ENCODE measurements at regions not wholly inside any gene's neighbourhood (a gene's known extent, or its start where the extent isn't known, plus 50 kb on each side); places are given as distances from the start of the nearest gene placed in this dataset.

GRCh38 chr7:46871516-46871915 is 710.4 kb downstream of the TNS3 start:
- TF ChIP-seq CTCF (IDR thresholded peaks at IDR 0.05; ENCODE audit: control insufficient read depth, extremely low read depth, insufficient read depth): no peak
- no peak overlapping the region for H3K4me3 ChIP-seq (ENCODE audit: low read depth, low read length)
- no peak for DNase-seq (ENCODE audit: low read depth)

DNA sequence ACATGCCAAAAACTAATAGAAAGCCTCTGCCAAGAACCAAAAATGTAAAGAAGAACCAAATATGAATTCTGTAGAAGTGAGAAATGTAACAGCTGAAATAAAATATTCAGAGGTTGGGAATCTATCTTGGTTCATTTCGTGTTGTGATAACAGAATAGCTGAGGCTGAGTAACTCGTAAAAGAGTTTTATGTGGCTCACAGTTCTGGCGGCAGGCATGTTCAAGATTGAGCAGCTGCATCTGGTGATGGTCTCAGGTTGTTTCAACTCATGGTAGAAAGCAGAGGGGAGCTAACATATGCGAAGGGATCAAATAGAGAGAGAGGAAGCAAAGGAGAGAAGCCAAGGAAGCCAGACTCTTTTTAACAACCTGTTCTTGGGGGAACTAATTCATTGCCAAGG is 717.2 kb downstream of the TNS3 start:
- H3K4me3 ChIP-seq (ENCODE audit: low read depth, low read length): no peak overlapping the region
- no peak for DNase-seq (ENCODE audit: low read depth)
- no peak for TF ChIP-seq CTCF (IDR thresholded peaks at IDR 0.05; ENCODE audit: control insufficient read depth, extremely low read depth, insufficient read depth)

DNA sequence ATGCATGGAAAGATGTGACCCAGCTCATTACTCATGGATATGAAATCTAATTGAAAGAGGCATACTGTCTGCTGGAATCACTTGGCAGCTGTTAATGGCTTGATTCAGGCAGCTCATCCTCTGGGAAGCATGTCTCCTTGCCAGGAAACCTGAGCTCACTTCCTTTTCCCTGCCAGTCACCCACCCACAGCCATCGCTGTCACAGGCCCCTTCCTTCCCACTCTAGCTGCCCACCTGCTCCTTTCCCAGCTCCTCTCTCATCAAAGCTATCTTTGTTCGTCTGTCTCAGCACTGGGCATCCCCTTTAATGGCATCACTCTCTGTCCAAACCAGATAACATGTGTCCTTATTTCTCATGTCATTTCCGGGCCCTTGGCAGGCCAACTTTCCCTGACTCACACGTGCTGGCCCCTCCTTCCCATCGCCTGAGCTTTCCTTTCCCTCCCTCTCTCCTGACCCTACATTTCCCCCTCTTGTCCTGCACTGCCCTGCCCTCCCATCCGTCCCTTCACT is 721.9 kb downstream of the TNS3 start:
- H3K4me3 ChIP-seq (ENCODE audit: low read depth, low read length): no peak overlapping the region
- no peak for TF ChIP-seq CTCF (IDR thresholded peaks at IDR 0.05; ENCODE audit: control insufficient read depth, extremely low read depth, insufficient read depth)
- no peak for DNase-seq (ENCODE audit: low read depth)

DNA sequence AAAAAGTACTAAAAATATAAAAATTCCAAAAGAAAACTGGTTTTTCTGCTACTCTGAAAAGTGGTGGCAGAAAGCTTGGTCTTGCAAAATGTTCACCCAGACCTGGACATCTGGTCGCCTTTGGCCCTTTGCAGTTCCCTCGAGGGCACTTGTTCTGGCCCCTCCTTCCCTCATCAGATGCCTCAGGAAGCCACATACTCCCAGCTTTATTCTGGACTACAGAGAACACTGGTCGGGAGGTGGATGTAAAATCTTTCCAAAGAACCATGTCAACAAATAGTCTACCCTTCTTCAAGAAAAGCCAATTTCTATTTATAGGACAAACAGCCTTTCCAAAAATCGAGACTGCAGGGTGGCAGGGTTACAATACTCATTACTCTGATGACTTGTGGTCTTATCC is 726.1 kb downstream of the TNS3 start:
- no peak for TF ChIP-seq CTCF (IDR thresholded peaks at IDR 0.05; ENCODE audit: control insufficient read depth, extremely low read depth, insufficient read depth)
- DNase-seq (ENCODE audit: low read depth): no peak

DNA sequence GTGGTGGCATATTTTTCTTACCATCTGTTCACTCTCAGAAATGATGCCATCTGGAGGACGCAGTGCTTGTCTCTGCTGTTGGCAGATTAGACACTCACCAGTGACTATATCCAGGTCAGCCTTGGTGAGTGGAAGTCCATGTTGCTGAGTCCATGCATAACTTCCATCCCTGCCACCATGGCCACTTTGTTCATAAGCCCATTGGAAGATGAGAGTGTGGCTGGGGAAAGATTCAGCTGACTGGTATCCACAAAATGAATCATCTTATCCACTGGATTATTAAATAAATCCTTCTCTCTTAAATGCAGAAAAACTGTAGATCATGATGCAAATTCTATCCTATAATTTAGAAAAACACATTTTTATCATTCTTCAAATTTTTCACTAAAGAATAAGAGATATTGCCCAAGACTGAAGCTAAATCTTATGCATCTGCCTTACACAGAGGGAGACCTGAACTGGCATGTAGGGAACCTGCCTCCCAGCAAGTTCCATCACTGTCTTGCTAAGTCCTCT is 726.9 kb downstream of the TNS3 start:
- peak; percentile 34 for TF ChIP-seq CTCF (IDR thresholded peaks at IDR 0.05; ENCODE audit: control insufficient read depth, extremely low read depth, insufficient read depth)
- no peak for DNase-seq (ENCODE audit: low read depth)
- H3K4me3 ChIP-seq (ENCODE audit: low read depth, low read length): no peak overlapping the region

More for the DNA sequence above, 726.1 kb downstream of the TNS3 start:
- H3K4me3 ChIP-seq (ENCODE audit: low read depth, low read length): no peak overlapping the region

DNA sequence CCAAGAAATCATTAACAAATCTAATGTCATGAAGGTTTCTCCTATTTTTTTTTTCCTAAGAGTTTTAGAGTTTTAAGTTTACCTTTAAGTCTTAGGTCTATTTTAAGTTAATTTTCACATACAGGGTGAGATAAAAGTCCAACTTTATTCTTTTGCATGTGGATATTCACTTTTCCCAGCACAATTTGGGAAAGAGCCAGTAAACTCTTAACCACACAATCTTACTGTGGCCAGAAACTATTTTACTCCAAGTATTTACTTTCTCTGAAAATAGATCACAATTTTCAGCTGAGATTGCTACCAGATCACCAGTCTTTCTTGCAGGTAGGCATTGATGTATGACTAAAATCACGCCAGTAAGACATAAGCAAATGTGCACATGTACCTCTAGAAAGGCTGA is 728.5 kb downstream of the TNS3 start:
- no peak overlapping the region for H3K4me3 ChIP-seq (ENCODE audit: low read depth, low read length)
- no peak for TF ChIP-seq CTCF (IDR thresholded peaks at IDR 0.05; ENCODE audit: control insufficient read depth, extremely low read depth, insufficient read depth)
- no peak for DNase-seq (ENCODE audit: low read depth)

GRCh38 chr7:46852795-46853194 is 729.1 kb downstream of the TNS3 start:
- no peak for TF ChIP-seq CTCF (IDR thresholded peaks at IDR 0.05; ENCODE audit: control insufficient read depth, extremely low read depth, insufficient read depth)
- no peak for DNase-seq (ENCODE audit: low read depth)

More at GRCh38 chr7:46852795-46853194, 729.1 kb downstream of the TNS3 start:
- no peak overlapping the region for H3K4me3 ChIP-seq (ENCODE audit: low read depth, low read length)
